A673 (cell line): ENCODE measurements at regions not wholly inside any gene's neighbourhood (a gene's known extent, or its start where the extent isn't known, plus 50 kb on each side); places are given as distances from the start of the nearest gene placed in this dataset.

Source experiments
- BruUV-seq: library from RNA; stranded (reverse); fragments of 400-500 nt; replicated peaks from 2 replicates; lab custom pipeline; 2021; lab: Mats Ljungman, UMichigan
- CTCF ChIA-PET: fragments of 300-600 bp; sonication (Branson Sonifier 250); formaldehyde crosslinking; loops from one replicate; lab custom pipeline; 2022; ENCODE audit warnings: antibody characterized with exemption; lab: Charles Lee
- POLR2A ChIA-PET: fragments of 300-600 bp; sonication (Branson Sonifier 250); formaldehyde crosslinking; loops from one replicate; lab custom pipeline; 2022; ENCODE audit warnings: antibody characterized with exemption; ENCODE audit not compliant: low non-redundant PET; lab: Charles Lee
- DNase-seq: peaks from one replicate; pipeline ENCODE4 v3.0.0-alpha.2; 2015; ENCODE audit warnings: low spot score
- H3K27ac ChIP-seq: fragments of 200-600 bp; sonication (generic); 2 replicates; pipeline ENCODE4 v1.5.1; 2016; ENCODE audit warnings: mixed run types, low read depth, mild to moderate bottlenecking, mixed read lengths, antibody characterized with exemption, low read length; ENCODE audit not compliant: poor library complexity, severe bottlenecking
- H3K27me3 ChIP-seq: fragments of 200-600 bp; sonication (generic); replicated peaks from 2 replicates; pipeline ENCODE4 v1.6.1; 2017; ENCODE audit warnings: mixed run types, low read depth, mild to moderate bottlenecking, mixed read lengths, antibody characterized with exemption, low read length; ENCODE audit not compliant: insufficient read depth, poor library complexity
- H3K36me3 ChIP-seq: fragments of 200-600 bp; sonication (generic); 2 replicates; pipeline ENCODE4 v1.6.1; 2016; ENCODE audit warnings: mixed run types, mild to moderate bottlenecking, mixed read lengths, antibody characterized with exemption, low read length; ENCODE audit not compliant: insufficient read depth, poor library complexity, severe bottlenecking
- H3K4me1 ChIP-seq: fragments of 200-600 bp; sonication (generic); 2 replicates; pipeline ENCODE4 v1.6.1; 2017; ENCODE audit warnings: mixed run types, mild to moderate bottlenecking, mixed read lengths, antibody characterized with exemption, low read length; ENCODE audit not compliant: insufficient read depth, poor library complexity, severe bottlenecking
- H3K4me3 ChIP-seq: fragments of 200-600 bp; sonication (generic); 2 replicates; pipeline ENCODE4 v1.5.1; 2016; ENCODE audit warnings: low read depth, mixed run types, mild to moderate bottlenecking, mixed read lengths, low read length; ENCODE audit not compliant: poor library complexity, severe bottlenecking
- H3K9me3 ChIP-seq: fragments of 200-600 bp; sonication (generic); 2 replicates; pipeline ENCODE4 v1.6.1; 2016; ENCODE audit warnings: mixed run types, low read depth, mild to moderate bottlenecking, mixed read lengths, antibody characterized with exemption, low read length; ENCODE audit not compliant: poor library complexity, severe bottlenecking
- EZH2 ChIP-seq: fragments of 200-600 bp; sonication (generic); IDR thresholded peaks from 2 replicates; pipeline ENCODE4 v1.6.1; 2017; ENCODE audit warnings: borderline replicate concordance, low read depth, mild to moderate bottlenecking, mixed read lengths, antibody characterized with exemption, low read length; ENCODE audit not compliant: poor library complexity, severe bottlenecking
- intact Hi-C: fragments of 100-400 bp; cut with micrococcal nuclease; formaldehyde crosslinking; loops from one replicate; pipeline ENCODE4 v1.10.0; 2022; ENCODE audit not compliant: unreplicated experiment
- TF ChIP-seq, protein P1 (sequence below): fragments of 300-800, 200-600 bp; sonication (generic); conservative IDR thresholded peaks from 2 replicates; pipeline ENCODE4 v1.5.1; 2017; ENCODE audit warnings: low read depth, mild to moderate bottlenecking, antibody characterized with exemption, low read length, moderate library complexity, mixed read lengths

DNA sequence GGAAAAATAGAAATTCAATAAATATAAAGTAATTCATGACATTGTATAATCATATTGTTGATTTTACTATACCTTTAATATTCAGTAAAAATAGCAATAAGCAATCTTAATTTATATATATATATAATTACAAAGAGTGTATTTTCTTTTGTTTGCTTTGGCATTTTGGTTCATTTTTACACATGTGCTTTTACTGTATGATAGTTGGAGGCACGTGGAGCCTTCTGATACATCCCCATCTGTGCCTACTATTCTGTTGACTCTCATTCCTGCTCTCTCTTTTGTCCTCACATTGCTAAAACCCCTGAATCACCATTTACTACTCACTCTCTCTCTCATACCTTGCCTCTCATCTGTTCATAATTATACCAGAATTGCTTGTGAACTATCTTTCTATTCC is 106.4 kb upstream of the NDST4 start:
- intact Hi-C loops, result no loop called here
- H3K27ac ChIP-seq, result no peak overlapping the region
- no peaks in the 10 kb centered on the region for H3K4me1 ChIP-seq
- no peaks in the 10 kb centered on the region for H3K9me3 ChIP-seq
- no peak for DNase-seq
- CTCF ChIA-PET, result no interaction called here
- H3K27me3 ChIP-seq, result no peaks in the 10 kb centered on the region
- POLR2A ChIA-PET, result no interaction called here
- no peak overlapping the region for H3K4me3 ChIP-seq
- BruUV-seq, result no TSS peak
- H3K36me3 ChIP-seq, result no peaks in the 10 kb centered on the region
- TF ChIP-seq EZH2, result no peak
- TF ChIP-seq, protein P1, sequence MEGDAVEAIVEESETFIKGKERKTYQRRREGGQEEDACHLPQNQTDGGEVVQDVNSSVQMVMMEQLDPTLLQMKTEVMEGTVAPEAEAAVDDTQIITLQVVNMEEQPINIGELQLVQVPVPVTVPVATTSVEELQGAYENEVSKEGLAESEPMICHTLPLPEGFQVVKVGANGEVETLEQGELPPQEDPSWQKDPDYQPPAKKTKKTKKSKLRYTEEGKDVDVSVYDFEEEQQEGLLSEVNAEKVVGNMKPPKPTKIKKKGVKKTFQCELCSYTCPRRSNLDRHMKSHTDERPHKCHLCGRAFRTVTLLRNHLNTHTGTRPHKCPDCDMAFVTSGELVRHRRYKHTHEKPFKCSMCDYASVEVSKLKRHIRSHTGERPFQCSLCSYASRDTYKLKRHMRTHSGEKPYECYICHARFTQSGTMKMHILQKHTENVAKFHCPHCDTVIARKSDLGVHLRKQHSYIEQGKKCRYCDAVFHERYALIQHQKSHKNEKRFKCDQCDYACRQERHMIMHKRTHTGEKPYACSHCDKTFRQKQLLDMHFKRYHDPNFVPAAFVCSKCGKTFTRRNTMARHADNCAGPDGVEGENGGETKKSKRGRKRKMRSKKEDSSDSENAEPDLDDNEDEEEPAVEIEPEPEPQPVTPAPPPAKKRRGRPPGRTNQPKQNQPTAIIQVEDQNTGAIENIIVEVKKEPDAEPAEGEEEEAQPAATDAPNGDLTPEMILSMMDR, result no peak

DNA sequence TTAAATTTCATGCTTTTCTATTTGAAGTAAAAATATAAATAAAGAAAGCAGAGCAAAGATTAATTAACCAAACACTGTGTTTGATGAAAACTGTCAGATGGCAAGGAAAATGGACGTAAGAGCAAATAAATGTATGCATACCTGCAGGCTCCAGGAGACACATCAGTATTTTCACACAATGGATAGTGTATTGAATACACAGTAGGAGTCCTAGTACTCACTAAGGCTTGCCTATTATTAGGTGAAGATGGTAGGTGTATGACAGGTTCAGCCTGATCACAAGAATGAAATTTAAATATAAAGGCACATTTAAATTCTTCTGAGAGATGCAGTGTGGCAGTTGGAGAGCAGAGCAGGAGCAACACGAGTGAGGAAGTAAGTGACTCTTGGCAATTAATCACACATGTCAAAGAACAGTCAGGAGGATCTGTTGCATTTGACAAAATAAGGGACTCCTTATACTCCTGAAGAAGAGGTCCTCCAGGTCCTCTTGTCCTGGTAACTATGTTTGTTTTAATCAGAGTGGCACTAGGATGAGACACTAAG is 106.0 kb upstream of the NDST4 start:
- BruUV-seq, result no TSS peak
- no peak for TF ChIP-seq EZH2
- TF ChIP-seq, protein P1, result no peak
- CTCF ChIA-PET, result no interaction called here
- Histone ChIP-seq H3K4me3 (no peak overlapping the region), H3K9me3 (no peaks in the 10 kb centered on the region), H3K27me3 (no peaks in the 10 kb centered on the region), H3K4me1 (no peaks in the 10 kb centered on the region), H3K36me3 (no peaks in the 10 kb centered on the region), H3K27ac (no peak overlapping the region)
- POLR2A ChIA-PET, result no interaction called here
- intact Hi-C loops, result no loop called here
- no peak for DNase-seq

DNA sequence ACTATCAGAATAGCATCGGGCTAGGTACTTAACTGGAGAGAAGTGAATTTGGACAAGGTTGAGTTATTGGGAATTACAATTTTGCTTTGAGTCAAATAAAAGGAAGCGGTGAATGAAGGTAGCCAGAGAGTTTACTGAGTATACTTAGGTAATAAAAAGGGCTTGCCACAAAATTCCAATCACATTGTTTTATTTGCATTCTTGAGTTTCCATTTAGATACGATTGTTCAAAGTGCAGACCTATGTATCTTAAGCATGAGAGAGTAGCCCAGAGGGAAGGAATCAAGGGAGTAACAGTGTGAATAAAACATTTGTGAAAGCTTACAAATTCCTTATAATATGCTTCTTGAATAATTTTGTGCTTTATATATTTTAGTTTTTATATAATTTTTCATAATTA is 102.5 kb upstream of the NDST4 start:
- Histone ChIP-seq H3K27me3 (no peaks in the 10 kb centered on the region), H3K9me3 (no peaks in the 10 kb centered on the region), H3K27ac (no peak overlapping the region), H3K36me3 (no peaks in the 10 kb centered on the region), H3K4me3 (no peak overlapping the region), H3K4me1 (no peaks in the 10 kb centered on the region)
- no TSS peak for BruUV-seq
- CTCF ChIA-PET, result no interaction called here
- DNase-seq, result no peak
- POLR2A ChIA-PET, result no interaction called here
- TF ChIP-seq EZH2, result no peak
- TF ChIP-seq, protein P1, result no peak
- intact Hi-C loops, result no loop called here
